ENCODE measurements at regions not wholly inside any gene's neighbourhood (a gene's known extent, or its start where the extent isn't known, plus 50 kb on each side); places are given as distances from the start of the nearest gene placed in this dataset.

GRCh38 chr2:102939207-102939606 is 177.4 kb downstream of the TMEM182 start:
- TF ChIP-seq REST (IDR thresholded peaks at IDR 0.05; ENCODE audit: borderline replicate concordance) (no peak), POLR2AphosphoS5 (IDR thresholded peaks at IDR 0.05) (no peak), TAF1 (IDR thresholded peaks at IDR 0.05; ENCODE audit: low read depth) (no peak), EZH2 (IDR thresholded peaks at IDR 0.05; ENCODE audit: borderline replicate concordance, insufficient read depth, low read length, poor library complexity, severe bottlenecking) (no peak), SMC3 (conservative IDR thresholded peaks at IDR 0.05; ENCODE audit: poor library complexity) (no peak), MXI1 (conservative IDR thresholded peaks at IDR 0.05; ENCODE audit: poor library complexity, severe bottlenecking) (no peak), EP300 (conservative IDR thresholded peaks at IDR 0.05; ENCODE audit: poor library complexity, severe bottlenecking) (no peak), RAD21 (conservative IDR thresholded peaks at IDR 0.05) (no peak)
- TF ChIP-seq, protein P1, sequence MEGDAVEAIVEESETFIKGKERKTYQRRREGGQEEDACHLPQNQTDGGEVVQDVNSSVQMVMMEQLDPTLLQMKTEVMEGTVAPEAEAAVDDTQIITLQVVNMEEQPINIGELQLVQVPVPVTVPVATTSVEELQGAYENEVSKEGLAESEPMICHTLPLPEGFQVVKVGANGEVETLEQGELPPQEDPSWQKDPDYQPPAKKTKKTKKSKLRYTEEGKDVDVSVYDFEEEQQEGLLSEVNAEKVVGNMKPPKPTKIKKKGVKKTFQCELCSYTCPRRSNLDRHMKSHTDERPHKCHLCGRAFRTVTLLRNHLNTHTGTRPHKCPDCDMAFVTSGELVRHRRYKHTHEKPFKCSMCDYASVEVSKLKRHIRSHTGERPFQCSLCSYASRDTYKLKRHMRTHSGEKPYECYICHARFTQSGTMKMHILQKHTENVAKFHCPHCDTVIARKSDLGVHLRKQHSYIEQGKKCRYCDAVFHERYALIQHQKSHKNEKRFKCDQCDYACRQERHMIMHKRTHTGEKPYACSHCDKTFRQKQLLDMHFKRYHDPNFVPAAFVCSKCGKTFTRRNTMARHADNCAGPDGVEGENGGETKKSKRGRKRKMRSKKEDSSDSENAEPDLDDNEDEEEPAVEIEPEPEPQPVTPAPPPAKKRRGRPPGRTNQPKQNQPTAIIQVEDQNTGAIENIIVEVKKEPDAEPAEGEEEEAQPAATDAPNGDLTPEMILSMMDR (IDR thresholded peaks at IDR 0.05; ENCODE audit: poor library complexity, severe bottlenecking), result no peak

All from neural cell (in vitro differentiated cells).